ENCODE measurements at regions not wholly inside any gene's neighbourhood (a gene's known extent, or its start where the extent isn't known, plus 50 kb on each side); places are given as distances from the start of the nearest gene placed in this dataset.

DNA sequence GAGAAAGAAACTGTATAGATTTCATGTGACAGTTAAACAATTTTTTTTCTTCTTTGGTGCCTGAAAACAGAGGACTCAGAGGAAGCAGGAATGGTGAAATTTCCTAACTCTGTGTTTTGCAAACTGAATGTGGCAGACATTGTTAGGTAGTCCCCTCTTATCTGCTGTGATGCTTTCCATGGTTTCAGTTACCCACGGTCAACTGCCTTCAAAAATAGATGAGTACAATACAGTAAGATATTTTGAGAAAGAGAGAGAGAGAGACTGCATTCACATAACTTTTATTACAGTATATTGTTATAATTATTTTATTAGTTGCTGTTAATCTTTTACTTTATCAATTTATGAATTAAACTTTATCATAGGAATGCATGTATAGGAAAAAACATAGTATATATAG, 627.2 kb downstream of the CCDC171 start:
- H3K4me3 Mint-ChIP-seq (ENCODE audit: low read depth) = no peak overlapping the region
- DNase-seq (ENCODE audit: low spot score, unreplicated experiment) = no peak
- H3K27ac Mint-ChIP-seq = no peak overlapping the region
- H3K27me3 Mint-ChIP-seq = no peaks in the 10 kb centered on the region
- peaks cover 1% of the 10 kb centered on the region for H3K4me1 Mint-ChIP-seq (ENCODE audit: low read depth)
- TF ChIP-seq, protein P1, sequence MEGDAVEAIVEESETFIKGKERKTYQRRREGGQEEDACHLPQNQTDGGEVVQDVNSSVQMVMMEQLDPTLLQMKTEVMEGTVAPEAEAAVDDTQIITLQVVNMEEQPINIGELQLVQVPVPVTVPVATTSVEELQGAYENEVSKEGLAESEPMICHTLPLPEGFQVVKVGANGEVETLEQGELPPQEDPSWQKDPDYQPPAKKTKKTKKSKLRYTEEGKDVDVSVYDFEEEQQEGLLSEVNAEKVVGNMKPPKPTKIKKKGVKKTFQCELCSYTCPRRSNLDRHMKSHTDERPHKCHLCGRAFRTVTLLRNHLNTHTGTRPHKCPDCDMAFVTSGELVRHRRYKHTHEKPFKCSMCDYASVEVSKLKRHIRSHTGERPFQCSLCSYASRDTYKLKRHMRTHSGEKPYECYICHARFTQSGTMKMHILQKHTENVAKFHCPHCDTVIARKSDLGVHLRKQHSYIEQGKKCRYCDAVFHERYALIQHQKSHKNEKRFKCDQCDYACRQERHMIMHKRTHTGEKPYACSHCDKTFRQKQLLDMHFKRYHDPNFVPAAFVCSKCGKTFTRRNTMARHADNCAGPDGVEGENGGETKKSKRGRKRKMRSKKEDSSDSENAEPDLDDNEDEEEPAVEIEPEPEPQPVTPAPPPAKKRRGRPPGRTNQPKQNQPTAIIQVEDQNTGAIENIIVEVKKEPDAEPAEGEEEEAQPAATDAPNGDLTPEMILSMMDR (IDR thresholded peaks at IDR 0.05; ENCODE audit: unreplicated experiment) = no peak
- no peaks in the 10 kb centered on the region for H3K36me3 Mint-ChIP-seq (ENCODE audit: insufficient read depth)
- H3K9me3 Mint-ChIP-seq (ENCODE audit: low read depth) = no peaks in the 10 kb centered on the region

DNA sequence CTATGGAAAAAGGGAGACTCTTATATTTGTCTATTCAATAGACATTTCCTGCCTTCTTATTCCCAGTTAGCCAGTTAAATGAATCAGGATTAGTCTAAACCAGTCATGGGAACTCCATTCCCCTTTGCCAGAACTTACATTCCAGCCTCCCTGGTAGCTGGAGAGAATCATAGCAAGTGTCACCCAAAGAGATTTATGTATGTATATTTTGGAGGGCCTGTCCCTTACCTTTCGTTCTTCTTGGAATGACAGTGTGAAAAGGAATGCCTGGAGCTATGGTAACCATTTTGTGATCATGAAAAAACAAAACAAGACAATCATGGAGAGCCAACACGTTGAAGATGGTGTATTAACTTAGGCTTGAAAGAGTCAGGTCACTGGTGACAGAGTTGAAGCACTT, 627.7 kb downstream of the CCDC171 start:
- H3K36me3 Mint-ChIP-seq (ENCODE audit: insufficient read depth) = no peaks in the 10 kb centered on the region
- H3K27me3 Mint-ChIP-seq = no peaks in the 10 kb centered on the region
- H3K4me1 Mint-ChIP-seq (ENCODE audit: low read depth) = peaks cover 1% of the 10 kb centered on the region
- no peak overlapping the region for H3K27ac Mint-ChIP-seq
- no peak overlapping the region for H3K4me3 Mint-ChIP-seq (ENCODE audit: low read depth)
- H3K9me3 Mint-ChIP-seq (ENCODE audit: low read depth) = no peaks in the 10 kb centered on the region
- DNase-seq (ENCODE audit: low spot score, unreplicated experiment) = no peak
- TF ChIP-seq, protein P1 (IDR thresholded peaks at IDR 0.05; ENCODE audit: unreplicated experiment) = no peak

GRCh38 chr9:16181539-16181938, 628.7 kb downstream of the CCDC171 start:
- TF ChIP-seq, protein P1 (IDR thresholded peaks at IDR 0.05; ENCODE audit: unreplicated experiment) = no peak
- Mint-ChIP-seq H3K27me3 (no peaks in the 10 kb centered on the region), H3K9me3 (ENCODE audit: low read depth) (no peaks in the 10 kb centered on the region), H3K36me3 (ENCODE audit: insufficient read depth) (no peaks in the 10 kb centered on the region), H3K27ac (no peak overlapping the region), H3K4me3 (ENCODE audit: low read depth) (no peak overlapping the region), H3K4me1 (ENCODE audit: low read depth) (peaks cover 1% of the 10 kb centered on the region)
- no peak for DNase-seq (ENCODE audit: low spot score, unreplicated experiment)

- no peak for DNase-seq (ENCODE audit: low spot score, unreplicated experiment)
- TF ChIP-seq, protein P1 (IDR thresholded peaks at IDR 0.05; ENCODE audit: unreplicated experiment) = no peak
- Mint-ChIP-seq H3K9me3 (ENCODE audit: low read depth) (no peaks in the 10 kb centered on the region), H3K4me3 (ENCODE audit: low read depth) (no peak overlapping the region), H3K27me3 (no peaks in the 10 kb centered on the region), H3K36me3 (ENCODE audit: insufficient read depth) (no peaks in the 10 kb centered on the region), H3K4me1 (ENCODE audit: low read depth) (peaks cover 1% of the 10 kb centered on the region), H3K27ac (no peak overlapping the region)
These were observed 629.9 kb downstream of the CCDC171 start for GRCh38 chr9:16182784-16183183.

DNA sequence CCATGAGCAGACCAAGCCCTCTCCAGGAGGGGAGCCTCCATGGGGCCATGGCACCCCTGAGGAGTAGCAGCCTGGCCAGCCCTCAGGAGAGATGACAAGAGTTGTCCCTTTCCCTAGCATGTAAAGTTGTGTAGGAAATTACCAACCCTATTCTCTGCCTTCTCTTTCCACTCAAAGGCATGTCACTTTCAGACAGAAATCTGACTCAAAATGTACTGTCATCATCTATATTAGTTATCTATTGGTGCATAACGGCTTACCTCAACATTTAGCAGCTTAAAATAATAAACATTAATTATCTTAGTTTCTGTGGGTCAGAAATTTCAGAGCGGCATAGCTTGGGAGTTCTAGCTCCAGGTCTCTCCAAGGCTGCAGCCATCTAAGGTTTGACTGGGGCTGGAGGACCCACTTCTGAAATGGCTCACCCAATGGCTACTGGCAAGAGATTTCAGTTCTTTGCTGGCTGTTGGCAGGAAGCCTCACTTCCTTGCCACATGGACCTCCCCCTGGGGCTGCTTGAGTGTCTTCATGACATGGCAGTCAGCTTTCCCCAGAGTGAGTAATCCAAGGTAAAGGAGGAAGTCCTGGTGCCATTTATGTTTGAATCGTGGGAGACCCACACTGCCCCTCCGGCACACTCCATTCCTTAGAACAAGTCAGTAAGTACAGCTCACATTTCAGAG, 632.3 kb downstream of the CCDC171 start:
- H3K27me3 Mint-ChIP-seq = no peaks in the 10 kb centered on the region
- peaks cover 10% of the 10 kb centered on the region for H3K9me3 Mint-ChIP-seq (ENCODE audit: low read depth)
- no peak overlapping the region for H3K4me3 Mint-ChIP-seq (ENCODE audit: low read depth)
- no peak overlapping the region for H3K27ac Mint-ChIP-seq
- DNase-seq (ENCODE audit: low spot score, unreplicated experiment) = no peak
- TF ChIP-seq, protein P1 (IDR thresholded peaks at IDR 0.05; ENCODE audit: unreplicated experiment) = no peak
- peaks cover 1% of the 10 kb centered on the region for H3K4me1 Mint-ChIP-seq (ENCODE audit: low read depth)
- peaks cover 2% of the 10 kb centered on the region for H3K36me3 Mint-ChIP-seq (ENCODE audit: insufficient read depth)
